Activated CD4-positive, alpha-beta memory T cell treated with anti-CD3 and anti-CD28 coated beads, Interleukin-2, amount 10 ng/mL, durations not matched to agents 7 days and 5 days (primary cell): ENCODE measurements at regions not wholly inside any gene's neighbourhood (a gene's known extent, or its start where the extent isn't known, plus 50 kb on each side); places are given as distances from the start of the nearest gene placed in this dataset.

Source experiments
- CTCF ChIA-PET: fragments of 350-600 bp; sonication (Branson Sonifier 250); formaldehyde crosslinking; loops from one replicate; lab custom pipeline; 2021; ENCODE audit warnings: antibody characterized with exemption, inconsistent platforms; lab: Charles Lee
- POLR2A ChIA-PET: fragments of 350-600 bp; sonication (Branson Sonifier 250); formaldehyde crosslinking; loops from one replicate; lab custom pipeline; 2021; ENCODE audit warnings: antibody characterized with exemption; lab: Charles Lee
- DNase-seq: peaks from one replicate; pipeline ENCODE4 v3.0.0-alpha.2; 2020
- H3K27ac Mint-ChIP-seq: one replicate; pipeline ENCODE4 v1.8.0; 2021; ENCODE audit warnings: mild to moderate bottlenecking, mixed read lengths
- H3K27me3 Mint-ChIP-seq: one replicate; pipeline ENCODE4 v1.8.0; 2021; ENCODE audit warnings: mixed read lengths
- H3K36me3 Mint-ChIP-seq: one replicate; pipeline ENCODE4 v1.8.0; 2021; ENCODE audit warnings: low read depth, mixed read lengths
- H3K4me1 Mint-ChIP-seq: one replicate; pipeline ENCODE4 v1.8.0; 2021; ENCODE audit warnings: mixed read lengths
- H3K4me3 Mint-ChIP-seq: one replicate; pipeline ENCODE4 v1.8.0; 2021; ENCODE audit warnings: mild to moderate bottlenecking, mixed read lengths
- H3K9me3 Mint-ChIP-seq: one replicate; pipeline ENCODE4 v1.8.0; 2021; ENCODE audit warnings: mixed read lengths

DNA sequence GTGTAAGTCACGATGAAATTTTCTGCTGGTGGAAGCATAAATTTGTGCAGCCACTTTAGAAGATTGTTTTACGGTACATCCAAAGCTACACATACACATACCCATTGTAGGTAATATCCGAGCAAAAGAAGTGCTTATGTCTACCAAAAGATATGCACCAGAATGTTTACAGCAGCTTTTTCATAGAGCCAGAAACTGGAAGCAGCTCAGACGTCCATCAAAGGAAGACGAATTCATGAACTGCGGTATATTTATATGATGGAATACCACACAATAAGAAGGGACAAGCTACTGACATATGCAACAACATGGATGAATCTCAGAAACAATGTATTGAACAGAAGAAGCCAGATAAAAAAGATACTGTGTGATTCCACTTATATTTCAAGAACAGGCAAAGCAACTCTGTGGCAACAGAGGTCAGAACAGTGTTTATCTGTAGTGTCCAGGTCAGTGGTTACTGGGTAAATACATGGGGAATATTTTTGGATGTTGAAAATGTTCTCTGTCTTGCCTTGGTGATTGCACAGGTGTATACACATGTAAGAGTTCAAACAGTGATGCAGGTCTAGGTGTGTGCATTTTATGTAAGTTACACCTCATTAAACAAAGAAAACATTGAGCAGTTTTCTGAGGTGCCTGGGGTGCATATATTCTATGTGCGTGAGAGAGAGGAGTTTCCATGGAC is 51.9 kb upstream of the EXOC2 start:
- POLR2A ChIA-PET: no interaction called here
- H3K27me3 Mint-ChIP-seq: peaks cover 2% of the 10 kb centered on the region
- no peak overlapping the region for H3K27ac Mint-ChIP-seq
- no peaks in the 10 kb centered on the region for H3K9me3 Mint-ChIP-seq
- no peak overlapping the region for H3K4me3 Mint-ChIP-seq
- DNase-seq: no peak
- H3K4me1 Mint-ChIP-seq: peaks cover 9% of the 10 kb centered on the region
- CTCF ChIA-PET: interaction anchor here (0.6 to 1.2 kb wide), 2 partner anchors 9 to 93 kb away, joined by 3 read pairs; no protein-coding TSS in a partner anchor
- no peaks in the 10 kb centered on the region for H3K36me3 Mint-ChIP-seq

DNA sequence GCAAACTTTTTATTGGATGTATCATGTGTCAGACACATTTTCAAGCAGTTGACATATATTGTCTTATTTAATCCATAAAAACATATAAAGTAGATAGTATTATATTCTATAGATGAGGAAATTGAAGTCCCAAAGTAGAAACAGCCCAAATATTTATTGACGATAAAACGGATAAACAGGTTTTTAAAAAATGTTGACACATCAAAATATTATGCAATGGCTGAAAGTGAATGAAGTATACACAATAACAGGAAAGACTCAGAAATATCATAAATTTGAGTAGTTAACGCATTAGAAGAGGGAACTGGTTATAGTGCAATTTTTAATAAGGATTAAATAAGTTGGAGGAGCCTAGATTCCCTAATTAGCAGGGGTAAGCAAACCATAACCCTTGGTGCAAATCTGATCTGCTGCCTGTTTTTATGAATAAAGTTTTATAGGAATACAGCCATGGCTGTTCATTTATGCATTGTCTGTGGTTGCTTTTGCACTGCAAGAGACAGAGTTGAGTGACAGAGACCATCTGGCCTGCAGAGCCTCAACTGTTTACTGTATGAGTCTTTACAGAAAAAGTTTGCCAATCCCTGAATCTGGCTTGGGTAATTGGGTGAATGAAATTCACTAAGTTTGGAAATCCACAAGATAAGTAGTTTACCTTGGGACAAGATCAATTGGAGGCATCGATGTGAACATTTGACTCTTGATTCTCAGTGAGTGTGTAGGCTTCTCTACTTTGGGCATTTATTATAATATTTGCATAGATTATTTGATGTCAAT is 50.6 kb upstream of the EXOC2 start:
- CTCF ChIA-PET: interaction anchor here (1.2 kb wide), 1 partner anchor 11 kb away, joined by 3 read pairs; no protein-coding TSS in a partner anchor
- POLR2A ChIA-PET: no interaction called here
- Mint-ChIP-seq H3K27ac (no peak overlapping the region), H3K27me3 (peaks cover 5% of the 10 kb centered on the region), H3K4me3 (no peak overlapping the region), H3K9me3 (no peaks in the 10 kb centered on the region), H3K4me1 (peaks cover 9% of the 10 kb centered on the region), H3K36me3 (no peaks in the 10 kb centered on the region)
- DNase-seq: no peak
